Karpas-422 (cell line): ENCODE measurements at regions not wholly inside any gene's neighbourhood (a gene's known extent, or its start where the extent isn't known, plus 50 kb on each side); places are given as distances from the start of the nearest gene placed in this dataset.

Experiments used
- DNase-seq: peaks from one replicate; pipeline ENCODE4 v3.0.0-alpha.2; 2015
- H2AFZ ChIP-seq: fragments of 200-600 bp; sonication (generic); 2 replicates; pipeline ENCODE4 v1.6.1; 2014; ENCODE audit warnings: antibody characterized with exemption, low read length, mixed read lengths
- H3K27ac ChIP-seq: fragments of 200-600 bp; sonication (generic); 2 replicates; pipeline ENCODE4 v1.5.1; 2014; ENCODE audit warnings: mild to moderate bottlenecking, low read length, moderate library complexity
- H3K27me3 ChIP-seq: fragments of 200-600 bp; sonication (generic); 2 replicates; pipeline ENCODE4 v1.6.1; 2014; ENCODE audit warnings: low read length, mixed read lengths
- H3K36me3 ChIP-seq: fragments of 200-600 bp; sonication (generic); 2 replicates; pipeline ENCODE4 v1.6.1; 2014; ENCODE audit warnings: low read length, mixed read lengths; ENCODE audit not compliant: insufficient read depth
- H3K4me1 ChIP-seq: fragments of 200-600 bp; sonication (generic); 2 replicates; pipeline ENCODE4 v1.6.1; 2014; ENCODE audit warnings: mild to moderate bottlenecking, low read length, mixed read lengths
- H3K4me2 ChIP-seq: fragments of 200-600 bp; sonication (generic); 2 replicates; pipeline ENCODE4 v1.6.1; 2014; ENCODE audit warnings: low read length, low read depth, mild to moderate bottlenecking; ENCODE audit not compliant: poor library complexity, severe bottlenecking
- H3K4me3 ChIP-seq: fragments of 200-600 bp; sonication (generic); 2 replicates; pipeline ENCODE4 v1.5.1; 2014; ENCODE audit warnings: mild to moderate bottlenecking, antibody characterized with exemption, low read length, mixed read lengths
- H3K79me2 ChIP-seq: fragments of 200-600 bp; sonication (generic); 2 replicates; pipeline ENCODE4 v1.6.1; 2014; ENCODE audit warnings: mild to moderate bottlenecking, low read length, mixed read lengths
- H3K9ac ChIP-seq: fragments of 200-600 bp; sonication (generic); 2 replicates; pipeline ENCODE4 v1.6.0; 2014; ENCODE audit warnings: low read length
- H3K9me2 ChIP-seq: fragments of 200-600 bp; sonication (generic), shearing (Covaris generic); replicated peaks from 2 replicates; pipeline ENCODE4 v1.6.0; 2014; ENCODE audit warnings: mild to moderate bottlenecking, low read length, moderate library complexity; ENCODE audit not compliant: insufficient read depth
- H3K9me3 ChIP-seq: fragments of 300-700, 200-600 bp; sonication (generic); 2 replicates; pipeline ENCODE4 v1.6.1; 2014; ENCODE audit warnings: low read length, mixed read lengths
- H4K20me1 ChIP-seq: fragments of 200-600 bp; sonication (generic); 2 replicates; pipeline ENCODE4 v1.6.1; 2014; ENCODE audit warnings: mild to moderate bottlenecking, antibody characterized with exemption, low read length, low read depth; ENCODE audit not compliant: insufficient read depth

DNA sequence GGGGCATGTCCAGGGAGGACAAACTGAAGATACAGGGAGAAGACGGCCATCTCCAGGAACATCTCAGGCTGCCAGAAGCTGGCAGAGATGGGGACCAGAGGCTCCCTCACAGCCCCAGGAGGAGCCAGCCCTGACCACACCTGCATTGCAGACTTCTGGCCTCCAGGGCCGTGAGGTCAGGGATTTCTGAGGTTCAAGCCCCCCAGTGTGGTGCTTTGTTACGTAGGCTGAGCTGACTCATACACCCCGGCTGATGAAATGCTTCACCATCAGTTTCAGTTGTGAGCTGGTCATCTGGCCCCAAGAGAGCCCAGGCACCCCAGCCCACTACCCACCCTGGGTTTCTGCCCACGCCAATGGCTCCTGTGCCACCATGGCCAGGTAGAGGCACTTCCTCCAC lies 106.4 kb downstream of the SIK1 start:
- no peaks in the 10 kb centered on the region; the same call in 1 of the 2 replicates for H4K20me1 ChIP-seq
- H3K9ac ChIP-seq, result no peak overlapping the region
- no peak overlapping the region for H3K4me3 ChIP-seq
- H3K27me3 ChIP-seq, result no peaks in the 10 kb centered on the region
- no peaks in the 10 kb centered on the region for H3K79me2 ChIP-seq
- peaks cover 42% of the 10 kb centered on the region for H3K4me1 ChIP-seq
- H3K4me2 ChIP-seq, result no peak overlapping the region
- no peak for DNase-seq
- H2AFZ ChIP-seq, result no peak overlapping the region
- H3K9me2 ChIP-seq, result no peaks in the 10 kb centered on the region
- peaks cover 7% of the 10 kb centered on the region; the same call in 1 of the 2 replicates for H3K9me3 ChIP-seq
- H3K27ac ChIP-seq, result no peak overlapping the region
- no peaks in the 10 kb centered on the region for H3K36me3 ChIP-seq

DNA sequence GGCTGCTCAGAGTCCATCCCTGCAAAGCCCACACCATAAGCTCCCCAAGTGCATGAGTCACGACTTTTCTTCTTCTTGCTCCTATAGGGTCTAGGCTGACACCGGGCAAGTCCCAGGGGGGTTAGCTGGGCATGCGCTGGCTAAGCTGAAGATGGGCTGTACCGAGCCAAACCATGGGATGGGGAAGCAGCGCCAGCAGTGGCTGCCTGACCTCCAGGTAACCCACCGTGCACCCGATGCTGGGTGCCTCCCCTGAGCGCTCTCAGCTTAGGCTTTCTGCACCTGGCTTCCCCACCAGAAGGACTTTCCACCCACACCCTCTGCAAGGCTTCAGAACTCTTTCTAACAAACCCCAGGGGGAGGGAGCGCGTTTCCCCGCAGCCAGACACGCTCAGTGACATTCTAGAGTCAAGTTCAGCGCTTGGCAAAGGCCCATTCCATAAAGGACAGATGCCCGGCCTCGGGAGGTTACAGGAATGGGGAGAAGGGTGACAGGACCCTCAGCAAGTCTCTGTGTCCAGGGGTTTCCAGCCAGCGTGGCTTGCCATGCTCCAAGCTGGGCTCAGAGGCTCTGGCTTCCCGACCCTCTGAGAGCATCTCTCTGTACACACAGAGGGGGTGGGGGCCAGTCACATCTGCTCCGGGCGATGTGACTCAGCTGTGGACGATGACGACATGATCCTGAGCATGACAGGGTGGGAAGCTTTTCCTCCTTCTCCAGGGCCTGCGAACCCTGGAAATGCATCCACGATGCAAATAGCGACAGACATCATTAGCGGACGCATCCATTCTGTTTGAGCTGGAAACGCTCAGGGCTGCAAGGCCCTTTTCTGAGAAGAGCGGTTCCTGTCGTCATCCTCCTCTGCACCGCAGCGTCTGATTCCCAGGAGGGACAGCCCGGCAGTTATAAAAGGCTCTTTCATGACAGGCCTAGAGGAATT lies 107.8 kb downstream of the SIK1 start:
- Histone ChIP-seq H3K27ac (peak overlapping the region; percentile 38; the same call in 1 of the 2 replicates), H3K79me2 (no peaks in the 10 kb centered on the region), H3K9ac (peak overlapping the region; percentile 26; the same call in 1 of the 2 replicates), H3K36me3 (no peaks in the 10 kb centered on the region), H3K27me3 (no peaks in the 10 kb centered on the region), H3K9me2 (no peaks in the 10 kb centered on the region), H4K20me1 (no peaks in the 10 kb centered on the region; the same call in 1 of the 2 replicates), H3K4me1 (peaks cover 36% of the 10 kb centered on the region), H3K4me3 (peak overlapping the region; percentile 51), H3K4me2 (peak overlapping the region; percentile 64), H2AFZ (no peak overlapping the region), H3K9me3 (peaks cover 7% of the 10 kb centered on the region; the same call in 1 of the 2 replicates)
- DNase-seq, result peak; percentile 91

DNA sequence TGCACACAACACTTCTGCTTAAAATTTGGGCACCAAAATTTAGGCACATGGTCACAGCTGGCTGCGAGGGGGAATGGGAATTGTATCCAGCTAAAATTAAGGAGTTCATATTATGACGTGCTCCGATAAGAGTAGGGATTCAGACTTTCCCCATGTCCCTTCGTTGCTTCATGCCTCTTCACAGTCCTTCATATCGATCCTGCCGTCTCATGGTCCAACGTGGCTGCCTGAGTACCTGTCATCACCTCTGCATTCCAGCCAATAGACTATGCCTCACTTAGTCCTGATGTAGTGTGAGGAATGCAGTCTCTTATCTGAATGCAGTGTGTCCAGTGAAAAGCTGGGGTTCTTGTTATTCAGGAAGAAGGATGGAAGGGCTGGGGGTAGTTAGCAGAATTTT lies 108.6 kb downstream of the SIK1 start:
- Histone ChIP-seq H3K79me2 (no peaks in the 10 kb centered on the region), H3K9ac (no peak overlapping the region), H3K27ac (peak overlapping the region; percentile 24; the same call in 1 of the 2 replicates), H3K36me3 (no peaks in the 10 kb centered on the region), H3K9me3 (peaks cover 7% of the 10 kb centered on the region; the same call in 1 of the 2 replicates), H3K4me1 (peaks cover 43% of the 10 kb centered on the region), H3K4me3 (peak overlapping the region; percentile 51; the same call in 1 of the 2 replicates), H4K20me1 (no peaks in the 10 kb centered on the region; the same call in 1 of the 2 replicates), H3K9me2 (no peaks in the 10 kb centered on the region), H2AFZ (no peak overlapping the region), H3K4me2 (peak overlapping the region; percentile 64), H3K27me3 (no peaks in the 10 kb centered on the region)
- no peak for DNase-seq

DNA sequence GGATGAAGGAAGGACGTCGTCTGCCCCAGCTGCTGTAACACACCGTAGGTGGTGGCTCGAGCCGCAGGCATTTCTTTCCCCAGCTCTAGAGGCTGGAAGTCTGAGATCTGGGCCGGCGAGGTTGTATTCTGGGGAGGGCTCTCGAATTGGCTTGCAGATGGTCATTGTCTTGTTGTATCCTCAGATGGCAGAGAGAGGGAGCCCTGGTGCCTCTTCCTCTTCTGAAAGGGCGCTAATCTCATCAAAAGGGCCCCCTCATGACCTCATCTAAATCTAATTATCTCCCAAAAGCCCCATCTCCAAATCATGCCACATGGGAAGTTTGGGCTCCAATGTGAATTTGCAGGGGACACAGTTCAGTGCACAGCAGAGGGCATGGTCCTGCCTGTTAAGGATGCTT lies 109.0 kb downstream of the SIK1 start:
- Histone ChIP-seq H3K9me2 (no peaks in the 10 kb centered on the region), H3K9me3 (peaks cover 7% of the 10 kb centered on the region; the same call in 1 of the 2 replicates), H3K4me1 (peaks cover 47% of the 10 kb centered on the region), H3K79me2 (no peaks in the 10 kb centered on the region), H3K27me3 (no peaks in the 10 kb centered on the region), H3K9ac (no peak overlapping the region), H3K4me2 (peak overlapping the region; percentile 64), H3K4me3 (no peak overlapping the region), H3K36me3 (no peaks in the 10 kb centered on the region), H3K27ac (no peak overlapping the region), H4K20me1 (no peaks in the 10 kb centered on the region; the same call in 1 of the 2 replicates), H2AFZ (no peak overlapping the region)
- no peak for DNase-seq

DNA sequence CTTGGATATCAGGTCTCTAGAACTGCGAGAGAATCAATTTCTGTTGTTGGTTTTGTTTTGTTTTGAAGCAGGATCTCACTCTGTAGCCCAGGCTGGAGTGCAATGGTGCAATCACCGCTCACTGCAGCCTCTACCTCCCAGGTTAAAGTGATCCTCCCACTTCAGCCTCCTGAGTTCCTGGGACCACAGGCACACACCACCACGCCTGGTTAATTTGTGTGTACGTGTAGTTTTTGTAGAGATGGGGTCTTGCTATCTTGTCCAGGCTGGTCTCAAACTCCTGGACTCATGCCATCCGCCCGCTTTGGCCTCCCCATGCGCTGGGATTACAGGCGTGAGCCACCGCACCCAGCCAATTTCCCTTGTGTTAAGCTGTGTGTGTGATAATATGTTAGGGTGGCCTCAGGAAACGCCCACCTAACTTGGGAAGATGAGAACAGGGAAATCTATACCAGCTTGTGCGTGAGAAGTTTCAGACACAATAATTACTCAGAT lies 109.6 kb downstream of the SIK1 start:
- Histone ChIP-seq H3K4me1 (peaks cover 54% of the 10 kb centered on the region), H3K36me3 (no peaks in the 10 kb centered on the region), H3K27me3 (no peaks in the 10 kb centered on the region), H2AFZ (no peak overlapping the region), H3K27ac (no peak overlapping the region), H3K9me3 (peaks cover 7% of the 10 kb centered on the region; the same call in 1 of the 2 replicates), H3K9me2 (no peaks in the 10 kb centered on the region), H4K20me1 (no peaks in the 10 kb centered on the region; the same call in 1 of the 2 replicates), H3K4me2 (no peak overlapping the region), H3K9ac (no peak overlapping the region), H3K79me2 (no peaks in the 10 kb centered on the region), H3K4me3 (no peak overlapping the region)
- no peak for DNase-seq

DNA sequence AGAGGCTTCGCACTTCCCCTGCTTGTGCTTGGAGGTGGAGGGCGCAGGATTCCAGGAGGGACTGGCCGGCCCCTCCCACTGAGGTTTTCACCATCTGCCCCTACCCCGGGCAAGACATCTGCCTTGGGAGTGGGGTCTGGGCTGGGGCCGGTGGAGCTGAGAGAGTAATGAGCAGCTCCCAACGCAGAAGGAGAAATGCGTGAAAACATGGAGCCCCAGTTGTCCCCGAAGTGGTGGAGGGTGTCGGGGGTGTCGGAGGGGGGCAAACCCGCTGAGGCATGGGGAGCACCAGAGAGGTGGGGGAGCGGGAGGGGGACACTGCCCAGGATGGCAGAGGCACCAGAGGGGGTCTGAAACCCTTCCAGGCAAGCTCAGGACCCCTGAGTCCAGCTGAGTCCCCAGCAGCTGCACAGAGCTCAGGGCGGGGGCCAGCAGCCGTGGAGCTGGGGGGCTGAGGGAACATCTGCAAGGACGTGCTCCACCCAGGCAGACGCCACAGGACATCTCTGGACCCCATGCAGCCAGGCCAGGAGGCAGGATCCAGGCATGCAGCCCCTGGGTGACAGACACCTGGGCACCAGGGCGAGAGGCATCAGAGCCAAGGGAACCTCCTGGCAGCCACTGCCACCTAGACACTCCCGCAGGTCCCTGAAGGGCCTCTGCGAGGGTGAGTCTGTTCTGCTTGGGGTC lies 110.6 kb downstream of the SIK1 start:
- Histone ChIP-seq H2AFZ (no peak overlapping the region), H3K9me3 (peaks cover 7% of the 10 kb centered on the region; the same call in 1 of the 2 replicates), H3K9me2 (no peaks in the 10 kb centered on the region), H3K27ac (no peak overlapping the region), H3K4me2 (no peak overlapping the region), H3K36me3 (no peaks in the 10 kb centered on the region), H3K4me1 (peaks cover 62% of the 10 kb centered on the region), H3K9ac (no peak overlapping the region), H3K4me3 (no peak overlapping the region), H4K20me1 (no peaks in the 10 kb centered on the region), H3K79me2 (no peaks in the 10 kb centered on the region), H3K27me3 (no peaks in the 10 kb centered on the region)
- no peak for DNase-seq

DNA sequence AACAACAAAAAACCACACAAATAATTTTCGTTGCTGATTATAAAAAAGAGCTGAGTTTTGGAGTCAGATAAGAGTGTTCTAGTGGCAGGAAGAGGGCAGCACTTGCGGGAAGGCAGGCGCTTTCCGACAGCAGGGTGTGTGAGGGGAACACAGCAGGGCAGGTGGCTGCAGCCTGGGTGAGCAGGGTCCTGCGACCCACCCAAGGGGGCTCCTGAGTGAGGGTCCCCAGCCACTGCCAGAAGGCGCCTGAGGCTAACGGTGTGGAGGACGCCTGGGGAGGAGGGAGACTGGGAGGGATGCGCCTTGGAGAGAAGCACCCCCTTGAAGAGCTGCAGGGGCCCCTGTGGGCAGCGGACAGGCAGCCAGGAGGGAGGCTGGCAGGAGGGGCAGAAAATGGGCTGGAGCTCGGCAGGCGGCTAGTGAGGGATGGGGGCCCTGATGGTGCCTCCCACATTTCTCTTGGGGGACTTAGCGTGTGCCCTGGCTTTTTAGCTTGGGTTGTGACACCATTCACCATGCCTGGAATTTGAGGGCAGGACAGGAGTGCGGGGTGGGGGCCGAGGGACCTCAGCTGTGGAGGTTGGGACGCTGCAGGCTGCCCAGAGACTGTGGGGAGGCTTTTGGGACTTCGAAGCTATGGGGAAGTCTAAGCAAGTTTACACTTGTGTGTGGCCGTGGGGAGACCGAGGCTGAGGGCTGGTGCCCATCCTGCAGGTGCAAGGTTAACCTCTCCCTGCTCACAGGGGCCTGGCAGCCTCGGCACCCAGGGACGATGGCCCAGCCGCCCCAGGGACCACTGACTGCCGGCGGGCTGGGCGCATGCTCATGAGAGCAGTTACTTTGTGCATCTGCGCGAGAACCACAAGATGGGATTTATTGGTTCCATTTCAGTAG lies 111.4 kb downstream of the SIK1 start:
- H3K4me1 ChIP-seq, result peaks cover 59% of the 10 kb centered on the region
- no peak overlapping the region for H3K27ac ChIP-seq
- H3K36me3 ChIP-seq, result no peaks in the 10 kb centered on the region
- H3K79me2 ChIP-seq, result no peaks in the 10 kb centered on the region
- DNase-seq, result no peak
- no peaks in the 10 kb centered on the region for H3K27me3 ChIP-seq
- no peak overlapping the region for H3K4me2 ChIP-seq
- H3K4me3 ChIP-seq, result no peak overlapping the region
- H3K9me2 ChIP-seq, result no peaks in the 10 kb centered on the region
- H4K20me1 ChIP-seq, result no peaks in the 10 kb centered on the region
- no peak overlapping the region for H2AFZ ChIP-seq
- H3K9me3 ChIP-seq, result peaks cover 7% of the 10 kb centered on the region; the same call in 1 of the 2 replicates
- H3K9ac ChIP-seq, result no peak overlapping the region
